ENCODE measurements at regions not wholly inside any gene's neighbourhood (a gene's known extent, or its start where the extent isn't known, plus 50 kb on each side); places are given as distances from the start of the nearest gene placed in this dataset.

- DNase-seq (ENCODE audit: low read depth): no peak
Measured at GRCh38 chr2:194769030-194769429, 888.0 kb upstream of the SLC39A10 start.

- no peak for DNase-seq (ENCODE audit: low read depth)
Measured at GRCh38 chr2:194765723-194766122, 891.3 kb upstream of the SLC39A10 start.

GRCh38 chr2:194750926-194751325, 906.1 kb upstream of the SLC39A10 start:
- no peak for DNase-seq (ENCODE audit: low read depth)

GRCh38 chr2:194745557-194746146, 911.4 kb upstream of the SLC39A10 start:
- no peak for DNase-seq (ENCODE audit: low read depth)

- DNase-seq (ENCODE audit: low read depth): no peak
Measured at GRCh38 chr2:194742706-194743105, 914.3 kb upstream of the SLC39A10 start.

- no peak for DNase-seq (ENCODE audit: low read depth)
Measured at GRCh38 chr2:194739217-194739616, 917.8 kb upstream of the SLC39A10 start.

GRCh38 chr2:194735837-194736542, 921.0 kb upstream of the SLC39A10 start:
- no peak for DNase-seq (ENCODE audit: low read depth)

GRCh38 chr2:194730266-194730665, 926.8 kb upstream of the SLC39A10 start:
- no peak for DNase-seq (ENCODE audit: low read depth)

- no peak for DNase-seq (ENCODE audit: low read depth)
Measured at GRCh38 chr2:194725169-194725568, 931.9 kb upstream of the SLC39A10 start.

- DNase-seq (ENCODE audit: low read depth): no peak
Measured at GRCh38 chr2:194723446-194723845, 933.6 kb upstream of the SLC39A10 start.

- no peak for DNase-seq (ENCODE audit: low read depth)
Measured at GRCh38 chr2:194721227-194721626, 935.8 kb upstream of the SLC39A10 start.

- DNase-seq (ENCODE audit: low read depth): no peak
Measured at GRCh38 chr2:194720462-194720861, 936.6 kb upstream of the SLC39A10 start.

GRCh38 chr2:194718881-194719280, 938.1 kb upstream of the SLC39A10 start:
- no peak for DNase-seq (ENCODE audit: low read depth)

GRCh38 chr2:194714541-194714940, 942.5 kb upstream of the SLC39A10 start:
- no peak for DNase-seq (ENCODE audit: low read depth)

- DNase-seq (ENCODE audit: low read depth): no peak
Measured at GRCh38 chr2:194709840-194710239, 947.2 kb upstream of the SLC39A10 start.

- no peak for DNase-seq (ENCODE audit: low read depth)
Measured at GRCh38 chr2:194706179-194706578, 950.8 kb upstream of the SLC39A10 start.

GRCh38 chr2:194705398-194705797, 951.6 kb upstream of the SLC39A10 start:
- DNase-seq (ENCODE audit: low read depth): no peak

- no peak for DNase-seq (ENCODE audit: low read depth)
Measured at GRCh38 chr2:194700726-194701125, 956.3 kb upstream of the SLC39A10 start.

- no peak for DNase-seq (ENCODE audit: low read depth)
Measured at GRCh38 chr2:194700116-194700515, 956.9 kb upstream of the SLC39A10 start.

GRCh38 chr2:194698012-194698411, 959.0 kb upstream of the SLC39A10 start:
- DNase-seq (ENCODE audit: low read depth): no peak

GRCh38 chr2:194697439-194697838, 959.6 kb upstream of the SLC39A10 start:
- DNase-seq (ENCODE audit: low read depth): no peak

- no peak for DNase-seq (ENCODE audit: low read depth)
Measured at GRCh38 chr2:194696690-194697089, 960.3 kb upstream of the SLC39A10 start.

- DNase-seq (ENCODE audit: low read depth): no peak
Measured at GRCh38 chr2:194686569-194686968, 970.5 kb upstream of the SLC39A10 start.

- DNase-seq (ENCODE audit: low read depth): no peak
Measured at GRCh38 chr2:194674043-194674442, 983.0 kb upstream of the SLC39A10 start.

All from stimulated activated CD8-positive, alpha-beta memory T cell treated with anti-CD3 and anti-CD28 coated beads, Interleukin-4, amount 100 ng/mL, for 24 hours (primary cell).